OCI-LY3 (cell line): ENCODE measurements at regions not wholly inside any gene's neighbourhood (a gene's known extent, or its start where the extent isn't known, plus 50 kb on each side); places are given as distances from the start of the nearest gene placed in this dataset.

ENCODE experiments used
- EZH2phosphoT487 ChIP-seq: fragments of 200-600 bp; shearing (Covaris generic); IDR thresholded peaks from 2 replicates; pipeline ENCODE4 v1.6.1; 2018; ENCODE audit warnings: antibody characterized with exemption, mixed run types, low read depth
- TF ChIP-seq, protein P1 (sequence below): fragments of 200-600, 300-600 bp; sonication (generic); IDR thresholded peaks from 2 replicates; pipeline ENCODE4 v1.5.1; 2014; ENCODE audit warnings: antibody characterized with exemption, low read length, low read depth

GRCh38 chr22:48353116-48353947 lies 1474.3 kb downstream of the BRD1 start:
- TF ChIP-seq, protein P1, sequence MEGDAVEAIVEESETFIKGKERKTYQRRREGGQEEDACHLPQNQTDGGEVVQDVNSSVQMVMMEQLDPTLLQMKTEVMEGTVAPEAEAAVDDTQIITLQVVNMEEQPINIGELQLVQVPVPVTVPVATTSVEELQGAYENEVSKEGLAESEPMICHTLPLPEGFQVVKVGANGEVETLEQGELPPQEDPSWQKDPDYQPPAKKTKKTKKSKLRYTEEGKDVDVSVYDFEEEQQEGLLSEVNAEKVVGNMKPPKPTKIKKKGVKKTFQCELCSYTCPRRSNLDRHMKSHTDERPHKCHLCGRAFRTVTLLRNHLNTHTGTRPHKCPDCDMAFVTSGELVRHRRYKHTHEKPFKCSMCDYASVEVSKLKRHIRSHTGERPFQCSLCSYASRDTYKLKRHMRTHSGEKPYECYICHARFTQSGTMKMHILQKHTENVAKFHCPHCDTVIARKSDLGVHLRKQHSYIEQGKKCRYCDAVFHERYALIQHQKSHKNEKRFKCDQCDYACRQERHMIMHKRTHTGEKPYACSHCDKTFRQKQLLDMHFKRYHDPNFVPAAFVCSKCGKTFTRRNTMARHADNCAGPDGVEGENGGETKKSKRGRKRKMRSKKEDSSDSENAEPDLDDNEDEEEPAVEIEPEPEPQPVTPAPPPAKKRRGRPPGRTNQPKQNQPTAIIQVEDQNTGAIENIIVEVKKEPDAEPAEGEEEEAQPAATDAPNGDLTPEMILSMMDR: no peak
- TF ChIP-seq EZH2phosphoT487: no peak
